Activated CD4-positive, alpha-beta T cell treated with anti-CD3 and anti-CD28 coated beads for 48 hours (primary cell): ENCODE measurements at regions not wholly inside any gene's neighbourhood (a gene's known extent, or its start where the extent isn't known, plus 50 kb on each side); places are given as distances from the start of the nearest gene placed in this dataset.
"Not testable (repeated sequence)": the region's sequence is repeated elsewhere in the genome, so short reads cannot be mapped to it uniquely, and the experiment has no call there.

Experiments
- DNase-seq: peaks from one replicate; pipeline ENCODE4 v3.0.0-alpha.2; 2020

- no peak for DNase-seq
Observed at GRCh38 chr17:31700973-31701372, 158.1 kb downstream of the COPRS start.

- DNase-seq, result no peak
Observed at GRCh38 chr17:31699886-31700285, 159.2 kb downstream of the COPRS start.

- no peak for DNase-seq
Observed at GRCh38 chr17:31699281-31699680, 159.8 kb downstream of the COPRS start.

GRCh38 chr17:31698751-31699150 lies 160.3 kb downstream of the COPRS start:
- DNase-seq, result no peak

- no peak for DNase-seq
Observed at GRCh38 chr17:31697838-31698237, 161.2 kb downstream of the COPRS start.

- no peak for DNase-seq
Observed at GRCh38 chr17:31696703-31697325, 162.2 kb downstream of the COPRS start.

- DNase-seq, result no peak
Observed at GRCh38 chr17:31696184-31696602, 162.9 kb downstream of the COPRS start.

- no peak for DNase-seq
Observed at GRCh38 chr17:31695456-31696090, 163.5 kb downstream of the COPRS start.

- DNase-seq, result no peak
Observed at GRCh38 chr17:31693433-31694220, 165.4 kb downstream of the COPRS start.

- DNase-seq, result no peak
Observed at GRCh38 chr17:31692632-31693031, 166.4 kb downstream of the COPRS start.

GRCh38 chr17:31692027-31692426 lies 167.0 kb downstream of the COPRS start:
- DNase-seq, result no peak

GRCh38 chr17:31691251-31691905 lies 167.7 kb downstream of the COPRS start:
- no peak for DNase-seq

- no peak for DNase-seq
Observed at GRCh38 chr17:31690151-31690551, 168.9 kb downstream of the COPRS start.

GRCh38 chr17:31688701-31689100 lies 170.3 kb downstream of the COPRS start:
- no peak for DNase-seq

GRCh38 chr17:31687505-31688126 lies 171.4 kb downstream of the COPRS start:
- DNase-seq, result no peak

GRCh38 chr17:31686495-31686894 lies 172.5 kb downstream of the COPRS start:
- no peak for DNase-seq

GRCh38 chr17:31684901-31685300 lies 174.1 kb downstream of the COPRS start:
- no peak for DNase-seq

- peak; percentile 69 for DNase-seq
Observed at GRCh38 chr17:31680126-31680525, 178.9 kb downstream of the COPRS start.

- no peak for DNase-seq
Observed at GRCh38 chr17:31679667-31680066, 179.4 kb downstream of the COPRS start.

GRCh38 chr17:31678431-31678830 lies 180.6 kb downstream of the COPRS start:
- DNase-seq, result no peak

GRCh38 chr17:31677681-31678080 lies 181.4 kb downstream of the COPRS start:
- DNase-seq, result no peak

- DNase-seq, result no peak
Observed at GRCh38 chr17:31677036-31677435, 182.0 kb downstream of the COPRS start.

- DNase-seq, result not testable (repeated sequence)
Observed at GRCh38 chr17:31675392-31675791, 183.7 kb downstream of the COPRS start.
